Activated T-helper 1 cell treated with anti-CD3 and anti-CD28 coated beads, Interleukin-2, amount 50 U/mL, for 16 hours (primary cell): ENCODE measurements at regions not wholly inside any gene's neighbourhood (a gene's known extent, or its start where the extent isn't known, plus 50 kb on each side); places are given as distances from the start of the nearest gene placed in this dataset.
"Not testable (repeated sequence)": the region's sequence is repeated elsewhere in the genome, so short reads cannot be mapped to it uniquely, and the experiment has no call there.

Experiments used
- DNase-seq, 2 donors: peaks; one replicate each; pipeline ENCODE4 v3.0.0-alpha.2; 2020; ENCODE audit warnings: low read depth in 1 of 2, low spot score in 1 of 2

DNA sequence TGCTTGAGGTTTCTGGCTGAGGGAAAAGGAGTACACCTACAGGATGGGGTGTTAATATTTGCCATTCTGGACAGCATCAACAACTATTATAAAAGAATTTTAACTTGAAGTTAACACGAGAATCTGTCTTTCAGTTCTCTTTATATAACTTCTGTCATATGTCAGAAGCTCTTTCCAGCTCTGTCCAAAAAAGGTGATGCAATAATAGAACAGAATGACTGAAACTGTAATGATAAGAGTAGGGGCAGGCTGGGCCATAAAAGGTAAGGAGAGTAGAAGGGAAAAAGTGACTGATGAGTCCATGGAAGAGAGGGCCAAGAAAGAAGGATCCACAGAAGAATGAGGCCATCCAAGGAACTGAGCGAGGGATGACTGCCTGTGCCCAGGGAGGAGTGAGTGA, 966.7 kb upstream of the FBXO33 start:
- DNase-seq: no peak

DNA sequence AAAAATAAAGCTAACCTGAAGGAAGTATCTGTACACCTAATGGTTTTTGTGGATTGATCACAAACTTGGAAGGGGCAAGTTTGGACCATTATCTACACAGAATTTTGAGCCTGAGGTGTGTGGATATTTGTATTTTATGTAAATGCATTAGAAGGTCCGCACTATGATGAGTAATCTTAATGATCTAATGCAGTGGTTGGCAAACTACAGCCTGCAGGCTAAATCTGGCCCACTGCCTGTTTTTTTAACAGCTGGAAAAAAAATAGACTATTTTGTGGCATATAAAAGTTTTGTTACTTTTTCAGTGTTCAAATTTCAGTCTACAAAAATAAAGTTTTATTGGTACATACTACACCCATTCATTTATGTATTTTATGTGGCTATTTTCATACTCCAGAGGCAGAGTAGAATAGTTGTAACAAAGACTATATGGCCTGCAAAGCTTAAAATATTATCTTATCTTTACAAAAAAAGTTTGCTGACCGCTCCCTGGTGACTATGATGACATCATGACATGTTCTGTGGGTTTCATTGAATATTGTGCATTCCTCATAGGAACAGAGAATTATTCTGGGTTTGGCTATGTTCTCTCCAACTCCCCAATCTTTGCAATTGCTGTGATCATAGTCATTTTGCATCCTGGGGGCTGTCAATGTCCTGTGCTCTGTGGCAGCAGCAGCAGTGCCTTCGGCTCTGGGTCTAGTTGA, 962.6 kb upstream of the FBXO33 start:
- no peak for DNase-seq

DNA sequence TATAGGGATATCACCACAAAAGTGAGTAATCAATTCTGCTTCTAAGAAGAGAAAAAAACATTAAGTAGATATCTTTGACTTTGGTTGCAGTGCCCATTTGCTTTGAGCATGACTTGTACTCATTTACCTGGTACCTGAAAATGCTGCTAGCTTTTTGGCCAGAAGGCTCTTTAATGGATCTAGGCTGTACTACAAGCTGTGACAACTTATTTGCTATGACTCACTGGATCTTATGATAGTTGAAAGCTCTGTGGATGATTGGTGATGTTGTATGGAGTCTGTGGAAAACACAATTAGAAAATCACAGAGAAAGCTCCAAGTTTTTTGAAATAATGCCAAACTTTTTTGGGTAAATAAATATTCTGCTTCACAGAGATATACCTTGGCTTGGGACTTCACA, 960.9 kb upstream of the FBXO33 start:
- no peak for DNase-seq

DNA sequence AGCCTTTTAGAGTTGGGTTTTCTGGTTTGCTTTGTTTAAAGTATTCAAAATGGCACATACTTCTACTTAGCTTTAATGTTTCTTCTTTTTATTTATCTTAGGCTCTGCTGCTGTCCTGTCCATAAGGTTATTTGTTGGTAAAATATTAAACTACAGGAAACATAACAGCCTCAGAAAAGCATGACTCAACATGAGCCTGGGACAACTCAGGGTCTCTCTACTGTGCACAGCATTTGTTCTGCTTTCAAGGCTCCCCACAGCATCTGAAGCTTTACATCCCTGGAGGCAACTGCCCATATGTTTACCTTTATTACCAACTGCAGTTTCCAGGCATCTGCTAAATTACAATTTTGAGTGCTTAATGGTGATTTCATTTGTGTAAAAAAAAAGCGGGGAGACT, 954.2 kb upstream of the FBXO33 start:
- no peak for DNase-seq

DNA sequence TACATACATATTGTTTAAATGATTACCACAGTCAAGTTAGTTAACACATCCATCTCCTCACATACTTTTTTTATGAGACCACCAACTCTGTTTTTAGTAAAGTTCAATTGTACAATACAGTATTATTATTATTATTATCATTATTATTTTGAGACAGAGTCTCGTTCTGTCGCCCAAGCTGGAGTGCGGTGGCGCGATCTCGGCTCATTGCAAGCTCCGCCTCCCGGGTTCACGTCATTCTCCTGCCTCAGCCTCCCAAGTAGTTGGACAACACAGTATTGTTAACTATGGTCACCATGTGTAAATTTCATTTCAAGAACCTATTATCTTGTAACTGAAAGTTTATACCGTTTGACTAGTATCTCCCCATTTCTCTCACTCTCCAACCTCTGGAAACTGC, 942.0 kb upstream of the FBXO33 start:
- no peak for DNase-seq

DNA sequence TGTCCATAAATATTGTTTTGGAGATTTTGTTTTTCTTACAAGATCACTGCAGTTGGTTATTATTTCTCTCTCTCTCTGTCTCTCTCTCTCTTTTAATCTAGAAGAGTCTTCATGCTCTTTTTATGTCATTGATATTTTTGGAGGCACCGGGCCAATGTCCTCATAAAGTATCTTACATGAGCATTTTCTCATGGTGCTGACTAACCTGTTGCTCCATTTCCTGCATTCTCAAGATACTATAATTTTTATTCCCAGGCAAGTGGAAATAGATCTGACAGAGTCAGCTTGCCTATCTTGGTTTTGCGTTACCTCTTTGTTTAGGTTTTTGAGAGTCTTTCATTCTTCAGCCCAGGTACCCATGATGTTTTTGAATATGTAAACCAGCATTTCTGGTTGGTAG, 938.8 kb upstream of the FBXO33 start:
- DNase-seq: no peak

DNA sequence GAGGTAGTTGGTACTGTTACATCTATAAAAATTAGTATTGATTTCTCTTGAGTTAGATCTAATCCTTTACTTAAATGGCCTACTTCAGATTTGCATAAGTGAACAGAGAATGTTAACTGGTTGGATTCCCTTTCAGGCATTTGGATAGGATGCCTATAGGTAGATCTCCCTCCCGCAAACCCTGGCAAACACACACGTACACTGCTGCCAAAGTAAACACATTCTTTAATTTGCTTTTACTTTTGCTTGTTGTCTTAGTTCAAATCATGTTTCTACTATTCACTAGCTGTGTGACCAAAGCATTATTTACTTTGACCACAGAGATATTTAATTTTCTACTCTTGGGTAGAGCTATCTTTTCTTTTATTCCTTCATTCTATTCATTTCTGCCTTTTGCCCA, 936.1 kb upstream of the FBXO33 start:
- no peak for DNase-seq

DNA sequence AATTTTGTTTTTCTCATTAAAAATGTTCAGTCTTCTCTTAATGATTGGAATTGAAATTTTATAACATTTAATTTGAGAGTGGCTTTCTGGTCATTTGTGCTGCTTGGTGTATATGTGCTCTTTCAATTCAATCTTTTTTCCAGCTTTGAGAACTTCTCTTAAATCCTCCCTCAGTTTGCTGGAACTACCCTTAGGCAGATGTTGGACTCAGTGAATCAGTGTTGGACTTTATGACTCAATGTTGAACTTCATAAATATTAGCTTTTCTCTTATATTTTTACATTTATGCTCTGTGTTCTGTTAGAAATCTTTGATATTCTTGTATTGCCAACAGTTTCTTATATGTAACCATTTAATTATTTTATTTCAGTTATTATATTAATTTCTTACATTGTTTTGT, 935.5 kb upstream of the FBXO33 start:
- no peak for DNase-seq

DNA sequence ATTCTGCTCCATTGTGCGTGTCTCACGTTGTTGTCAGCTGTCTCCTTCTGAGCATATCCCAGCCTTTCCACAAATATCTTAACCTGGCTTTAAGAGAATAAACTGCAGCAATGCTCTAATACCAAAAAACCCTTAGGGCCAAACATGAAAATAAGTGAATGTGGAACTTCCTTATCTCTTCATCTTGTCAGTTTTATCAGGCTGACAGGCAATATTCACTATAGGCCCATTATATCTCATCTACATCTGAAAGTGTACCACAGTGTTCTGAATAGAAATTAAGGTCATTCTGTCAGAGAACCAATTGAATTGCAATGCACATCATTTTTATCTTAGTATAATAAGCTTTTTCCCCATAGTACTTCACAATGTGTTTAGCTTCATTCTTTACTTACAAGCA, 933.1 kb upstream of the FBXO33 start:
- no peak for DNase-seq

DNA sequence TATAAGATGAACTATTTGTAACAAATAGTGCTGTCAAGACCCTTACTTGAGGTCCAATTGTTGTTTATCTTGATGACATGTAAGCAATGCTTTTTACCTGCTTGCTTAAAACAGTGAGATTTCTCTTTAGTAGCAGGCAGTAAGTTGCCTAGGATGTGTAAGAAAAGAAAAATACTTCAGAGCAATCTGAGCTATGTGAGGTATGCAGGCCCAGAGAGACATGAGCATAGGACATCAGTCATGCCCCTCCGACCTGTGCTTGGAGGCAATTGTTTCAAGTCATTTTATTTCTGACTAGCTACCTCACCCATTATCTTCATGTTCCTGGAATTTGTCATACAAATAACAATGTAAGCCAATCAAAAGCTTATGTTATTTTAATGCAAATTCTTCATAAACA, 930.6 kb upstream of the FBXO33 start:
- DNase-seq: no peak

DNA sequence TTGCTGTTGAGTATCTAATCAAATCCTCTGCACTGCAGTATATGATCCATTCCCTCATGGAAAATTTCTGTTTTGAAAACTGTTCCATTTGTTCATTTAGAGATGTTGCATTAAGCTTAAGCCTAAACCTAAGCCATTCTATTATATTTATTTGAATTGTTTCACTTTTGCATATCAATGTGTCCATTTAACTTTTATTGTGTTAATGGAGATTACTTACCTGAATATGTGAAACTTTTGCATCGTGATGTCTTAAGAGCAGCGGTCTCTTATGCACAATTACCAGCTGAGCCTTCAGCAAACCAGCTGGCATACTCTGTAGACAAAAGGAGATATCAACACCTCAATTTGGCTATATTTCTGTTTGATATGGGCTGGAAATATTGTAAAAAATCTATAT, 922.5 kb upstream of the FBXO33 start:
- no peak for DNase-seq

DNA sequence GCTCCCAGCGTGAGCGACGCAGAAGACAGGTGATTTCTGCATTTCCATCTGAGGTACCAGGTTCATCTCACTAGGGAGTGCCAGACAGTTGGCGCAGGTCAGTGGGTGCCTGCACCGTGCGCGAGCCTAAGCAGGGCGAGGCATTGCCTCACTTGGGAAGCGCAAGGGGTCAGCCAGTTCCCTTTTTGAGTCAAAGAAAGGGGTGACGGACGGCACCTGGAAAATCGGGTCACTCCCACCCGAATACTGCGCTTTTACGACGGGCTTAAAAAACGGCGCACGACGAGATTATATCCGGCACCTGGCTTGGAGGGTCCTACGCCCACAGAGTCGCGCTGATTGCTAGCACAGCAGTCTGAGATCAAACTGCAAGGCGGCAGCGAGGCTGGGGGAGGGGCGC, 915.9 kb upstream of the FBXO33 start:
- not testable (repeated sequence) for DNase-seq

DNA sequence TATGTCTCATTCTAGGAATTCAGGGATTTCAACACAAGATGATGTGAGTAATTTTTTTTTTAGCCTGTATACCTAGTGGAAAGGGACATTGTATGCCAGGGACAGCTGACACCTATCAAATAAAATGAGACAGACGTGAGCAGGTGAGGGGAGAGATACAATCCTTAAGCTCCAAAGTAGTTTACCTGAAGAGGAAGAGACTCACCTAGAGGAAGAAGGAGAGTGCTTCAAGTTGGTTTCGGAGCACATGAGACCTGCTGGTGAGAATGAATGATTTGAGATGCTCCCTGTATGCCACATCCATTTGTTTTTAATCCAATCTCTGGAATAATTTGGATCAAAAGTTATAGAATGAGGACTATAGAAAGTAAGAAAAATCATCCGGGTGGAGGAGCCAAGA, 915.4 kb upstream of the FBXO33 start:
- DNase-seq: no peak

DNA sequence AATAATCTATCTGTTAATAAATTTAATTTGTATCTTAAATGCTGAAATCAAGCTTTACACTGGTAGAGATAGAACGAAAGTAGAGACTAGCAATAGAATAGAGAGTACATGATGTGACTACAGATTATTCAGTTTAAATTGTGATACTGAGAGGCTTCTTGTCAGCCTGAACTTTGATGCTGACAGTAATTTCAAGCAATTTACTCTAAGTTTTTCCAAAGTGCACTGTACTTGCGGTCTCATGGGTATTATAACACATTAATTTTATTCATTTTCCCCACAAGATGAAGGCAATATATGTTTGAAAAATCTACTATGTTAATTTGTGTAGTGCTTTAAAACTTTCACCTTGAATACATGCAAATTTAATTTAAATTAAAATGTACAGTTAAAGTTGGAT, 914.0 kb upstream of the FBXO33 start:
- no peak for DNase-seq

DNA sequence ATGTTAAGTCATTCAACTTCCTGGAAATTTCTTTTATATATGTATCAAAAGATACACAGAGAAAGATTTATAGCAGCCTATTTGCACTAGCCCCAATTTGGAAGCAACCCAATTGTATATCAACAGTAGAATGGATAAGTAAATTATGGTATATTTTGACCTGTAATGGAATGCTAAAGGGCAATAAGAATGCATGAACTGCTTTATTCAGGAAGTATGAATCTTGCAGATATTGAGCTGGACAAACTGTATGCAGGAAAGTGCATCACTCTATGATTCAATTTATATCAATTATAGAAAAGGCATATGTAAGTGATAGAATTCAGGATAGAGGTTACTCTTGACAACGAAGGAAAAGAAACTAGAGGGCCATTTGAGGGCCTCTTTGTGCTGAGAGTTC, 913.1 kb upstream of the FBXO33 start:
- DNase-seq: no peak

DNA sequence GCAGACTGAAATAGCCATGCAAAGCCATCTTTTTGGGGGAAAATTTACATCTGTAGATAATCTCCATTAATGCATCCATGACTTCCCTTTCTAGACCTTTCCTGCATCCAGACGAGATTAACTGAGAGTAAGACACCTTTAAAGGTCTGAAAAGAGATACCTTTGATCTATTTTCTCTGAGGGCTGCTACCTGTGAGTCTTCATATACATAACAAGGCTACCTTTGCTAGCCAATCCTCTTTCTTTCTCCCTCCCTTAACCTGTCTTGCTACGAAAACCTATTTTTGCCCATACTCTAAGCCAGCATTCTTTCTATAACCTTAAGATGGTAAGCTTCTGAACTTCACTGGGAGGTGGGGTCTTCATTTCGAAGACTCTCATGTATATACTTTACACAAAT, 908.5 kb upstream of the FBXO33 start:
- DNase-seq: no peak

DNA sequence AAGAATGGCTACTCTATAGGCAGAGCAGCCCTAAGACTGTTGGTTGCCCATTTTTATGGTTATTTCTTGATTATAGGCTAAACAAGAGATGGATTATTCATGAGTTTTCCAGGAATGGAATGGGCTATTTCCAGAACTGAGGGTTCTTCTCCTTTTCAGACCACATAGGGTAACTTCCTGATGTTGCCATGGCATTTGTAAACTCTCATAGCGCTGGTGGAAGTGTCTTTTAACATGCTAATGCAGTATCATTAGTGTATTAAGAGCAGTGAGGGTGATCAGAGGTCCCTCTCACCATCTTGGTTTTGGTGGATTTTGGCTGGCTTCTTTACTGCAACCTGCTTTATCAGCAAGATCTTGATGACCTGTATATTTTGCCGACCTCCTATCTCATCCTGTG, 904.6 kb upstream of the FBXO33 start:
- DNase-seq: no peak

DNA sequence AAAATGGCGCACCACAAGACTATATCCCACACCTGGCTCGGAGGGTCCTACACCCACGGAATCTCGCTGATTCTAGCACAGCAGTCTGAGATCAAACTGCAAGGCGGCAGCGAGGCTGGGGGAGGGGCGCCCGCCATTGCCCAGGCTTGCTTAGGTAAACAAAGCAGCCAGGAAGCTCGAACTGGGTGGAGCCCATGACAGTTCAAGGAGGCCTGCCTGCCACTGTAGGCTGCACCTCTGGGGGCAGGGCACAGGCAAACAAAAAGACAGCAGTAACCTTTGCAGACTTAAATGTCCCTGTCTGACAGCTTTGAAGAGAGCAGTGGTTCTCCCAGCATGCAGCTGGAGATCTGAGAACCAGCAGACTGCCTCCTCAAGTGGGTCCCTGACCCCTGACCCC, 894.3 kb upstream of the FBXO33 start:
- DNase-seq: not testable (repeated sequence)

DNA sequence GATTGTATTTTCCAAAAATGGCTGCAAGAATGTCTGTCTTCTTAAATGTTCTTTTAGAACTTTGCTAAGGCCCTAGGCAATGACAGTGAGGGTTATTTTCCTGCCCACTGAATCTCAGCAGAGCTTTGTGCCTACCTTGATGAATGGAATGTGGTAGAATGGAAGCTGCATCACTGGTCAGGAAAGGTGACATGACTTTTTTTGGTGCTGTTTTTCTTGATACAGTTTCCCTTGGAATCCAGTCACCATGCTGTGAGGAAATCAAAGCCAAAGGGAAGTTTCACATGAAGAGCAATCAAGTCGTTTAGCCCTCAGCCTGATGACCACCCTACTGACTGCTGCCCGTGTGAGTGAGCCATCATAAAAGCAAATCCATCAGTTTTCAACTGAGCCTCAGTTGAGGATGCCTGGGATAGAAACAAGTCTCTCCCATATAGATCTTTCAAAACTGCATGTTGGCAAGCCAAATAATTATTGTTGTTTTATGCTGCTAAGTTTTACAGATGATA, 886.0 kb upstream of the FBXO33 start:
- no peak for DNase-seq

DNA sequence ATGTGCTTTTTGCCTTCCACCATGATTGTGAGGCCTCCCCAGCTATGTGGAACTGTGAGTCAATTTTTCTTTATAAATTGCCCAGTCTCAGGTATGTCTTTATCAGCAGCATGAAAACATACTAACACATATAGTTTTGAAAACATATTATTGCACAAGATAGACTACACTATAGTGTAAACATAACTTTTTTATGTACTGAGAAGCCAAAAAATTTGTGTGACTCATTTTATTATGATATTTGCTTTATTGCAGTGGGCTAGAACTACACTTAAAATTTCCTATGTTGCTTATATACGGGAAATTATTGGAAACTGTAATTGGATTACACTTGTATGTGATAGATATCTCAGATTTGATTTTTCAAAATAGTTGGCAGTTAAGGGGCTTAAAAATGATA, 885.5 kb upstream of the FBXO33 start:
- DNase-seq: no peak

DNA sequence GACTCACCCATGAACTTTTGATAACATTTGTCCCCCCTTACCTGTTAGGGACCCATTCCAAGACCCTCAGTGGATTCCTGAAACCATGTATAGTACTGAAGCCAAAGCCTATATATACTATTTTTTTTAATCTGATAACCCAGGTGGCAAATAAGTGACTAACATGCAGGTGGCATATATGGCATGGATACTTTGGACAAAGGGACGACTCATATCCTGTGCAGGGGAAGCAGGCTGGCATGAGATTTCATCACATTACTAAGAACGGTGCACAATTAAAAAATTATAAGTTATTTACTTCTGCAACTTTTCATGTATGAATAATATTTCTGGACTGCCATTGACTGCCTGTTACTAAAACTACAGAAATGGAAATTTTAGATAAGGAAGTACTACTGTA, 880.1 kb upstream of the FBXO33 start:
- DNase-seq: no peak

DNA sequence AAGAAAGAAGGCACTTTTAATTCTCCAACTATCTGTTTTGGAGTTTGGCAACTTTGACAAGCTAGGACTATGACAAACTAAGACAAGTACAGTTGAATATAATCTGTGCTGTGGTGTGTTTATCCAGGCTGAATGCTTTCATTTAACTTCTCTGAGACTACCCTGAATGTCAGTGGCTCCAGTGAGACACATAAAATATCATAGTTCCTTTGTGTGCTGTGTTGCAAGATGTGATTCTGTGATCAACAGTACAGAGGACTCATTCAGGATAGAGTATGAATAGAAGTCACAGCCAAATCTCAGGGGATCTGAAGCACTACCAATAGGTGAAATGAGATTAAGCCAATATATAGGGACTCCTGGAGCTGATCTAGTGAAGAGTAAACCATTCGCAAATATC, 876.9 kb upstream of the FBXO33 start:
- no peak for DNase-seq

DNA sequence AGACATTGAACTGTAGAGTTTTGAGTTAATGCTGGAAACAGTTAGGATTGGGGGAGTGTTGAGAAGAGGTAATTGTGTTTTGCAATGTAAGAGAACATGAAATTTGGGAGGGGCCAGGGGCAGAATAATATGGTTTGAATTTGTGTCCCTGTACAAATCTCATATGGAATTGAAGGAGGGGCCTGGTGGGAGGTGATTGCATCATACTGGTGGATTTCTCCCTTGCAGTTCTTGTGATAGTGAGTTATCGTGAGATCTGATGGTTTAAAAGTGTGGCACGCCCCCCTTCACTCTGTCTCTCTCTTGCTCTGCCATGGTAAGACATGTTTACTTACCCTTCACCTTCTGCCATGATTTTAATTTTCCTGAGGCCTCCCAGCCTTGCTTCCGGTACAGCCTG, 876.0 kb upstream of the FBXO33 start:
- DNase-seq: no peak

DNA sequence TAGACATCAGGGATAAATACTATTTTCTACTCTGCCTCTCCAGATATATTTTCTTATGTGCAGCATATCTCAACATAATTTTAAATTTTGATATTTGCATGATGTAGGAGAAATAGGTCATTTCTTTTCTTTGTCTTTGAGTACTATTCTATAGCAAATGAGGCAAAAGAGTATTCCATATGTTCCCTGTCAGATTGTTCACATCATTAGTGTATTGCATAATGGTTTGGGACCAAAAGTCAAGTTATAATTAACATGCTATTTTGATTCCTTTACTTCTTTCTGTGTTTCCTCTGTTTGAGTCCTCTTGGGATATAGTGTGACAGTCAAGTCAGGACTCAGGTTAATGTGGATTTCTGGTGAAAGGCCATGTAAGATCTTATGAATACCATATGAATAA, 864.6 kb upstream of the FBXO33 start:
- no peak for DNase-seq
